ENCODE measurements at regions not wholly inside any gene's neighbourhood (a gene's known extent, or its start where the extent isn't known, plus 50 kb on each side); places are given as distances from the start of the nearest gene placed in this dataset.

DNA sequence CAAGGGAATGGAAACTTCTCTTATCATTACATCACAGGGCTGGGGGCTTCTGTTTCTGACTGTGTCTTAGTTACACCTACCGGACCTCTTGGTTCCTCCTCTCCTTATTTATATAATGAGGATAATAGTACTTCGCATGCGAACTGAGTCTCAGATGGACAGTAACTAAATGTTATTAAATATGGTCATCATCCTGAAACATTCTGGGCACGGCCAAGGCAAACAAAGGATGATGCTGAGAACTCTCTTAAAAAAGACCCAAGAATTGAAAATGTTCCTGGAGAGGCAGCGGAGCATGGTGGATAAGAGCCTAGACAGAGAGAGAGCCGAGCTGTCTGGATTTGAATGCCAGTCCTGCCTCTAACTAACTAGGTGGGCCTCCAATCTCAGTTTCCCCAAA, 119.8 kb upstream of the SASH1 start:
- TF ChIP-seq, protein P1, sequence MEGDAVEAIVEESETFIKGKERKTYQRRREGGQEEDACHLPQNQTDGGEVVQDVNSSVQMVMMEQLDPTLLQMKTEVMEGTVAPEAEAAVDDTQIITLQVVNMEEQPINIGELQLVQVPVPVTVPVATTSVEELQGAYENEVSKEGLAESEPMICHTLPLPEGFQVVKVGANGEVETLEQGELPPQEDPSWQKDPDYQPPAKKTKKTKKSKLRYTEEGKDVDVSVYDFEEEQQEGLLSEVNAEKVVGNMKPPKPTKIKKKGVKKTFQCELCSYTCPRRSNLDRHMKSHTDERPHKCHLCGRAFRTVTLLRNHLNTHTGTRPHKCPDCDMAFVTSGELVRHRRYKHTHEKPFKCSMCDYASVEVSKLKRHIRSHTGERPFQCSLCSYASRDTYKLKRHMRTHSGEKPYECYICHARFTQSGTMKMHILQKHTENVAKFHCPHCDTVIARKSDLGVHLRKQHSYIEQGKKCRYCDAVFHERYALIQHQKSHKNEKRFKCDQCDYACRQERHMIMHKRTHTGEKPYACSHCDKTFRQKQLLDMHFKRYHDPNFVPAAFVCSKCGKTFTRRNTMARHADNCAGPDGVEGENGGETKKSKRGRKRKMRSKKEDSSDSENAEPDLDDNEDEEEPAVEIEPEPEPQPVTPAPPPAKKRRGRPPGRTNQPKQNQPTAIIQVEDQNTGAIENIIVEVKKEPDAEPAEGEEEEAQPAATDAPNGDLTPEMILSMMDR (IDR thresholded peaks at IDR 0.05; ENCODE audit: insufficient read depth, low read length), result no peak
- TF ChIP-seq GABPA (IDR thresholded peaks at IDR 0.05; ENCODE audit: low read depth) (no peak), POLR2AphosphoS5 (IDR thresholded peaks at IDR 0.05; ENCODE audit: low read depth) (no peak)
- TF ChIP-seq, protein P2, sequence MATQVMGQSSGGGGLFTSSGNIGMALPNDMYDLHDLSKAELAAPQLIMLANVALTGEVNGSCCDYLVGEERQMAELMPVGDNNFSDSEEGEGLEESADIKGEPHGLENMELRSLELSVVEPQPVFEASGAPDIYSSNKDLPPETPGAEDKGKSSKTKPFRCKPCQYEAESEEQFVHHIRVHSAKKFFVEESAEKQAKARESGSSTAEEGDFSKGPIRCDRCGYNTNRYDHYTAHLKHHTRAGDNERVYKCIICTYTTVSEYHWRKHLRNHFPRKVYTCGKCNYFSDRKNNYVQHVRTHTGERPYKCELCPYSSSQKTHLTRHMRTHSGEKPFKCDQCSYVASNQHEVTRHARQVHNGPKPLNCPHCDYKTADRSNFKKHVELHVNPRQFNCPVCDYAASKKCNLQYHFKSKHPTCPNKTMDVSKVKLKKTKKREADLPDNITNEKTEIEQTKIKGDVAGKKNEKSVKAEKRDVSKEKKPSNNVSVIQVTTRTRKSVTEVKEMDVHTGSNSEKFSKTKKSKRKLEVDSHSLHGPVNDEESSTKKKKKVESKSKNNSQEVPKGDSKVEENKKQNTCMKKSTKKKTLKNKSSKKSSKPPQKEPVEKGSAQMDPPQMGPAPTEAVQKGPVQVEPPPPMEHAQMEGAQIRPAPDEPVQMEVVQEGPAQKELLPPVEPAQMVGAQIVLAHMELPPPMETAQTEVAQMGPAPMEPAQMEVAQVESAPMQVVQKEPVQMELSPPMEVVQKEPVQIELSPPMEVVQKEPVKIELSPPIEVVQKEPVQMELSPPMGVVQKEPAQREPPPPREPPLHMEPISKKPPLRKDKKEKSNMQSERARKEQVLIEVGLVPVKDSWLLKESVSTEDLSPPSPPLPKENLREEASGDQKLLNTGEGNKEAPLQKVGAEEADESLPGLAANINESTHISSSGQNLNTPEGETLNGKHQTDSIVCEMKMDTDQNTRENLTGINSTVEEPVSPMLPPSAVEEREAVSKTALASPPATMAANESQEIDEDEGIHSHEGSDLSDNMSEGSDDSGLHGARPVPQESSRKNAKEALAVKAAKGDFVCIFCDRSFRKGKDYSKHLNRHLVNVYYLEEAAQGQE (IDR thresholded peaks at IDR 0.05; ENCODE audit: insufficient replicate concordance, low read depth), result no peak

Data from HL-60 (cell line).